HL-60 (cell line): ENCODE measurements at regions not wholly inside any gene's neighbourhood (a gene's known extent, or its start where the extent isn't known, plus 50 kb on each side); places are given as distances from the start of the nearest gene placed in this dataset.

ENCODE experiments used
- GABPA ChIP-seq: IDR thresholded peaks from 2 replicates; pipeline ENCODE4 v1.6.1; 2012; ENCODE audit warnings: low read depth
- TF ChIP-seq, protein P1 (sequence below): IDR thresholded peaks from one replicate; pipeline ENCODE4 v1.5.1; 2011; ENCODE audit warnings: low read length, control low read depth, inconsistent platforms; ENCODE audit not compliant: insufficient read depth

DNA sequence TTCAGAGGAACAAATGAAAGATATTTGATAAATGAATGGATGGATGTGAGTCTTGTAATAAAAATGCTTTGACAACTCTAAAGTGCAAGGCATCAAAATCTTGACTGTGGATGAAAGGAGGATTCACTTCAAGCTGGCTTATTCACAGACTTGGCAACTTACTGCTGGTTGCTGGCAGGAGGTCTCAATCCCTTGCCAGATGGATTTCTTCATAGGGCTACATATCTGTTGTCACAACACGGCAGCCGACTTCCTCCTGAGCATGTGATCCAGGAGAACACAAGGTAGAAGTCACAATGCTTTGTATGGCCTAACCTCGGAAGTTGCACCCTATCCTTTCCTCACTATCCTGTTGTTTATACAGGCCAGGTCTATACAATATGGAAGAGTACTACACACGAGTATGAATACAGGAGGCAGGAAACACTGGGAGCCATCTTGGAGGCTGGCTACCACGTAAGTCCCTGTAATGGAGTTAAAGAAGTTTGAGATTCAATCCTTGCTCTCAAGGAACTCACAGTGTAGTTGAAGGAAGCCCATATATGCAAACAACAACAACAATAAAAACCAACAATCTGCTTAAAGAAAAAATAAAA is 97.9 kb downstream of the ID4 start:
- TF ChIP-seq, protein P1, sequence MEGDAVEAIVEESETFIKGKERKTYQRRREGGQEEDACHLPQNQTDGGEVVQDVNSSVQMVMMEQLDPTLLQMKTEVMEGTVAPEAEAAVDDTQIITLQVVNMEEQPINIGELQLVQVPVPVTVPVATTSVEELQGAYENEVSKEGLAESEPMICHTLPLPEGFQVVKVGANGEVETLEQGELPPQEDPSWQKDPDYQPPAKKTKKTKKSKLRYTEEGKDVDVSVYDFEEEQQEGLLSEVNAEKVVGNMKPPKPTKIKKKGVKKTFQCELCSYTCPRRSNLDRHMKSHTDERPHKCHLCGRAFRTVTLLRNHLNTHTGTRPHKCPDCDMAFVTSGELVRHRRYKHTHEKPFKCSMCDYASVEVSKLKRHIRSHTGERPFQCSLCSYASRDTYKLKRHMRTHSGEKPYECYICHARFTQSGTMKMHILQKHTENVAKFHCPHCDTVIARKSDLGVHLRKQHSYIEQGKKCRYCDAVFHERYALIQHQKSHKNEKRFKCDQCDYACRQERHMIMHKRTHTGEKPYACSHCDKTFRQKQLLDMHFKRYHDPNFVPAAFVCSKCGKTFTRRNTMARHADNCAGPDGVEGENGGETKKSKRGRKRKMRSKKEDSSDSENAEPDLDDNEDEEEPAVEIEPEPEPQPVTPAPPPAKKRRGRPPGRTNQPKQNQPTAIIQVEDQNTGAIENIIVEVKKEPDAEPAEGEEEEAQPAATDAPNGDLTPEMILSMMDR = no peak
- TF ChIP-seq GABPA = no peak
